IMR-90 (cell line): ENCODE measurements at regions not wholly inside any gene's neighbourhood (a gene's known extent, or its start where the extent isn't known, plus 50 kb on each side); places are given as distances from the start of the nearest gene placed in this dataset.

ENCODE experiments used
- ATAC-seq: fragments of 200-7000 bp; cut with Tn5 transposase; 2 replicates; pipeline ENCODE4 v1.9.1; 2020; ENCODE audit warnings: low read depth, mild to moderate bottlenecking, moderate library complexity
- BruUV-seq: library from RNA; stranded (reverse); fragments of 400-500 nt; replicated peaks from 2 replicates; lab custom pipeline; 2021; lab: Mats Ljungman, UMichigan
- CTCF ChIA-PET: fragments of 300-600 bp; formaldehyde crosslinking; extraction: SDS; loops from one replicate; lab custom pipeline; 2021; ENCODE audit warnings: antibody characterized with exemption; lab: Yijun Ruan, JAX
- POLR2A ChIA-PET: fragments of 300-600 bp; sonication (Branson Sonifier 250); formaldehyde crosslinking; loops from one replicate; lab custom pipeline; 2022; ENCODE audit warnings: antibody characterized with exemption; ENCODE audit not compliant: unreplicated experiment; lab: Charles Lee
- DNase-seq: peaks from one replicate; pipeline ENCODE4 v3.0.0; 2013
- H2AFZ ChIP-seq: replicated peaks from 2 replicates; pipeline ENCODE3; 2013; ENCODE audit warnings: low read length, mild to moderate bottlenecking; ENCODE audit not compliant: poor library complexity
- H2AK5ac ChIP-seq: 2 replicates; pipeline ENCODE4 v1.6.1; 2013; ENCODE audit warnings: low read depth, low read length, inconsistent platforms
- H2AK9ac ChIP-seq: replicated peaks from 2 replicates; pipeline ENCODE3; 2013; ENCODE audit warnings: mild to moderate bottlenecking, low read depth, low read length, moderate library complexity; ENCODE audit not compliant: poor library complexity
- H2BK120ac ChIP-seq: 2 replicates; pipeline ENCODE4 v1.6.1; 2013; ENCODE audit warnings: low read depth, low read length, inconsistent platforms
- H2BK15ac ChIP-seq: 3 replicates; pipeline ENCODE4 v1.6.1; 2013; ENCODE audit warnings: low read depth, low read length, inconsistent platforms
- H2BK20ac ChIP-seq: 2 replicates; pipeline ENCODE4 v1.6.1; 2013; ENCODE audit warnings: low read depth, mild to moderate bottlenecking, inconsistent platforms, low read length, moderate library complexity
- H2BK5ac ChIP-seq: 2 replicates; pipeline ENCODE4 v1.6.1; 2013; ENCODE audit warnings: mild to moderate bottlenecking, low read depth, low read length, inconsistent platforms; ENCODE audit not compliant: poor library complexity, severe bottlenecking
- H3K14ac ChIP-seq: replicated peaks from 2 replicates; pipeline ENCODE4 v1.6.1; 2013; ENCODE audit warnings: low read depth, low read length, inconsistent platforms
- H3K18ac ChIP-seq: 2 replicates; pipeline ENCODE4 v1.6.1; 2013; ENCODE audit warnings: low read depth, low read length, control low read depth
- H3K23ac ChIP-seq: 2 replicates; pipeline ENCODE4 v1.6.1; 2013; ENCODE audit warnings: low read depth, low read length, inconsistent platforms
- H3K27ac ChIP-seq: 2 replicates; pipeline ENCODE4 v1.5.1; 2013; ENCODE audit warnings: mild to moderate bottlenecking, control low read depth, low read length; ENCODE audit not compliant: insufficient read depth
- H3K27me3 ChIP-seq: 2 replicates; pipeline ENCODE4 v1.6.1; 2013; ENCODE audit warnings: low read length; ENCODE audit not compliant: control insufficient read depth, insufficient read depth
- H3K36me3 ChIP-seq: 2 replicates; pipeline ENCODE4 v1.6.1; 2013; ENCODE audit warnings: low read length, mixed read lengths; ENCODE audit not compliant: control insufficient read depth, insufficient read depth
- H3K4ac ChIP-seq: 2 replicates; pipeline ENCODE4 v1.6.1; 2013; ENCODE audit warnings: low read depth, low read length, inconsistent platforms
- H3K4me1 ChIP-seq: 2 replicates; pipeline ENCODE4 v1.6.1; 2013; ENCODE audit warnings: low read length, mixed read lengths; ENCODE audit not compliant: control insufficient read depth, insufficient read depth
- H3K4me2 ChIP-seq: 2 replicates; pipeline ENCODE4 v1.6.1; 2013; ENCODE audit warnings: low read depth, mild to moderate bottlenecking, control low read depth, low read length, moderate library complexity
- H3K4me3 ChIP-seq: 2 replicates; pipeline ENCODE4 v1.5.1; 2013; ENCODE audit warnings: low read depth, mild to moderate bottlenecking, control low read depth, low read length, moderate library complexity; ENCODE audit not compliant: insufficient read depth
- H3K56ac ChIP-seq: 2 replicates; pipeline ENCODE4 v1.6.1; 2013; ENCODE audit warnings: low read length, inconsistent platforms; ENCODE audit not compliant: insufficient read depth; ENCODE audit errors: extremely low read depth
- H3K79me1 ChIP-seq, 2 experiments: 2 replicates each; pipeline ENCODE4 v1.6.1; 2013; ENCODE audit warnings: low read length in 2 of 2, inconsistent platforms in 1 of 2, low read depth in 1 of 2
- H3K9ac ChIP-seq: 2 replicates; pipeline ENCODE4 v1.6.1; 2013; ENCODE audit warnings: low read depth, low read length, control low read depth
- H3K9me1 ChIP-seq: 2 replicates; pipeline ENCODE4 v1.6.1; 2013; ENCODE audit warnings: low read length, inconsistent platforms; ENCODE audit not compliant: insufficient read depth
- H3K9me3 ChIP-seq: 2 replicates; pipeline ENCODE4 v1.6.1; 2013; ENCODE audit warnings: low read length; ENCODE audit not compliant: control insufficient read depth, insufficient read depth
- H4K20me1 ChIP-seq: 2 replicates; pipeline ENCODE4 v1.6.1; 2013; ENCODE audit warnings: low read length, inconsistent platforms; ENCODE audit not compliant: insufficient read depth
- H4K5ac ChIP-seq: 2 replicates; pipeline ENCODE4 v1.6.1; 2013; ENCODE audit warnings: mild to moderate bottlenecking, low read depth, low read length, control low read depth
- H4K8ac ChIP-seq, 2 experiments: 2 replicates each; pipeline ENCODE4 v1.6.1; 2013; ENCODE audit warnings: low read depth in 2 of 2, low read length in 2 of 2, control low read depth in 1 of 2, inconsistent platforms in 1 of 2
- H4K91ac ChIP-seq: 2 replicates; pipeline ENCODE4 v1.6.1; 2013; ENCODE audit warnings: low read depth, low read length, inconsistent platforms; ENCODE audit not compliant: insufficient read depth
- CEBPB ChIP-seq: IDR thresholded peaks from 2 replicates; pipeline ENCODE4 v1.6.1; 2012; ENCODE audit warnings: low read depth, low read length, improper control_type of control experiment
- NFE2L2 ChIP-seq: fragments of 150-350 bp; IDR thresholded peaks from 2 replicates; pipeline ENCODE4 v1.6.1; 2016; ENCODE audit warnings: low read depth, mild to moderate bottlenecking, low read length
- WGBS, 2 experiments: methylation state at CpG; one replicate each; pipeline versions ENCODE4 v1.1.5 to v1.1.7; 2013; ENCODE audit warnings: missing lambda C conversion rate in 2 of 2; ENCODE audit not compliant: insufficient read length in 1 of 2; ENCODE audit errors: extremely low coverage in 2 of 2; 5-methylcytosine and 5-hydroxymethylcytosine counted together
- dilution Hi-C: fragments of 300-500 bp; cut with HindIII; formaldehyde crosslinking; loops from one replicate; pipeline ENCODE4 v1.14.3; 2018; ENCODE audit warnings: low sequenced_read_pairs; ENCODE audit not compliant: unreplicated experiment
- in situ Hi-C: fragments of 300-500 bp; cut with MboI; formaldehyde crosslinking; loops from 3 replicates; pipeline ENCODE4 v1.14.3; 2019; ENCODE audit warnings: low sequenced_read_pairs, inconsistent platforms, mixed read lengths
- intact Hi-C: fragments of 100-400 bp; cut with micrococcal nuclease; formaldehyde crosslinking; loops from 2 replicates; pipeline ENCODE4 v1.10.0; 2022

DNA sequence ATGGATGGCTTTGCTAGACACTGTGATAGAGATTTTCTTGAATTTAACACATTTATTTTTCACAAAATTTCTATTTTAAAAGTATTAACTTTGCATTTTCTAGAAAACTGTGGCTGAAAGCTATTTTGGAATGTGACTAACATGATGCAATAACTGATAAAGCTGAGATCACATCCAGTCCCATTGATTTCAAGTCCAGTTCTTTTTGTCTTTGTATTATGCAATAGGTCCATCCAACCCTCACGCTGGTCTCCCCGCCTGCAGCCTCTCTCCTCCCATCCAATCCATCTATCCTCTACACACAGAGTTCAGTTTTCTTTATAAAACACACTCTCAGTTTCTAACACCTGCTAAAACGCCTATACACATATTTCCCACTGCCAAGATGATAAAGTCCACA, 178.8 kb downstream of the CNTN3 start:
- ATAC-seq = no peak

More for the DNA sequence above, 178.8 kb downstream of the CNTN3 start:
- Histone ChIP-seq H3K79me1 (no peaks in the 10 kb centered on the region; a peak in 1 of 4 replicates), H2AFZ (no peak overlapping the region), H2AK9ac (no peak overlapping the region), H4K5ac (no peak overlapping the region), H4K20me1 (no peaks in the 10 kb centered on the region), H3K4me2 (no peak overlapping the region), H2BK5ac (no peak overlapping the region), H3K9ac (no peak overlapping the region), H3K27ac (no peak overlapping the region), H4K91ac (no peak overlapping the region), H2AK5ac (no peak overlapping the region), H2BK20ac (no peak overlapping the region), H3K36me3 (no peaks in the 10 kb centered on the region), H3K27me3 (no peaks in the 10 kb centered on the region), H4K8ac (no peak overlapping the region), H3K4me1 (no peaks in the 10 kb centered on the region), H2BK120ac (no peak overlapping the region), H3K23ac (no peak overlapping the region), H3K9me1 (0 out of 2 replicates have a peak, but pooled peaks cover 2% of the 10 kb centered on the region), H3K9me3 (no peaks in the 10 kb centered on the region), H3K14ac (no peak overlapping the region), H3K4ac (no peak overlapping the region), H3K56ac (no peak overlapping the region), H3K18ac (no peak overlapping the region), H3K4me3 (no peak overlapping the region), H2BK15ac (no peak overlapping the region)
- intact Hi-C loops = no loop called here
- in situ Hi-C loops = no loop called here
- BruUV-seq = no TSS peak
- CTCF ChIA-PET = no interaction called here
- no peak for DNase-seq
- POLR2A ChIA-PET = no interaction called here
- TF ChIP-seq CEBPB (peak; percentile 78), NFE2L2 (no peak)
- dilution Hi-C loops = no loop called here
- WGBS, 2 experiments = 90% methylated on average over 2 of the region's 3 CpGs; no CpG with 5 or more reads in 1 of the 2 experiments
